OCI-LY3 (cell line): ENCODE measurements at regions not wholly inside any gene's neighbourhood (a gene's known extent, or its start where the extent isn't known, plus 50 kb on each side); places are given as distances from the start of the nearest gene placed in this dataset.

Source experiments
- H2AFZ ChIP-seq: fragments of 200-600, 300-600 bp; shearing (Covaris generic); 2 replicates; pipeline ENCODE4 v1.6.0; 2014; ENCODE audit warnings: antibody characterized with exemption, low read depth, low read length
- H3K27ac ChIP-seq: fragments of 200-600, 300-600 bp; sonication (generic); 2 replicates; pipeline ENCODE4 v1.5.1; 2014; ENCODE audit warnings: mild to moderate bottlenecking, low read length, moderate library complexity, mixed read lengths
- H3K27me3 ChIP-seq: fragments of 200-600, 300-600 bp; sonication (generic); 2 replicates; pipeline ENCODE4 v1.6.1; 2014; ENCODE audit warnings: low read depth, low read length, mixed read lengths
- H3K36me3 ChIP-seq: fragments of 200-600, 300-600 bp; sonication (generic); replicated peaks from 2 replicates; pipeline ENCODE3; 2014; ENCODE audit warnings: low read depth, low read length, mixed read lengths
- H3K4me1 ChIP-seq: fragments of 300-600, 200-600 bp; sonication (generic); 2 replicates; pipeline ENCODE4 v1.6.1; 2014; ENCODE audit warnings: low read length, mixed read lengths
- H3K4me2 ChIP-seq: fragments of 200-600, 300-600 bp; sonication (generic); 2 replicates; pipeline ENCODE4 v1.6.1; 2014; ENCODE audit warnings: low read length, mixed read lengths
- H3K4me3 ChIP-seq: fragments of 300-600, 200-600 bp; sonication (generic); 2 replicates; pipeline ENCODE4 v1.5.1; 2014; ENCODE audit warnings: antibody characterized with exemption, mild to moderate bottlenecking, low read length, moderate library complexity
- H3K79me2 ChIP-seq: fragments of 300-600, 200-600 bp; shearing (Covaris generic); 2 replicates; pipeline ENCODE4 v1.6.1; 2014; ENCODE audit warnings: mild to moderate bottlenecking, low read length, mixed read lengths
- H3K9ac ChIP-seq: fragments of 300-600, 200-600 bp; shearing (Covaris generic); 2 replicates; pipeline ENCODE4 v1.6.0; 2014; ENCODE audit warnings: mild to moderate bottlenecking, low read length, moderate library complexity
- H3K9me3 ChIP-seq: fragments of 200-600, 300-600 bp; shearing (Covaris generic); 2 replicates; pipeline ENCODE4 v1.6.1; 2014; ENCODE audit warnings: low read length, mixed read lengths; ENCODE audit not compliant: insufficient read depth
- H4K20me1 ChIP-seq: fragments of 200-600, 300-600 bp; sonication (generic); 2 replicates; pipeline ENCODE4 v1.6.1; 2016; ENCODE audit warnings: low read length, mixed read lengths; ENCODE audit not compliant: insufficient read depth
- CTCF ChIP-seq: fragments of 200-600, 300-600 bp; sonication (generic); IDR thresholded peaks from 2 replicates; pipeline ENCODE4 v1.5.1; 2014; ENCODE audit warnings: antibody characterized with exemption, low read length, low read depth
- EZH2phosphoT487 ChIP-seq: fragments of 200-600 bp; shearing (Covaris generic); IDR thresholded peaks from 2 replicates; pipeline ENCODE4 v1.6.1; 2018; ENCODE audit warnings: antibody characterized with exemption, mixed run types, low read depth

GRCh38 chr18:71665131-71665530 is 879.0 kb downstream of the CBLN2 start:
- no peak overlapping the region for H3K4me2 ChIP-seq
- H3K79me2 ChIP-seq: no peaks in the 10 kb centered on the region
- H3K4me1 ChIP-seq: no peaks in the 10 kb centered on the region
- no peaks in the 10 kb centered on the region for H3K27me3 ChIP-seq
- H3K4me3 ChIP-seq: no peak overlapping the region
- peaks cover 4% of the 10 kb centered on the region for H3K36me3 ChIP-seq
- H3K9ac ChIP-seq: no peak overlapping the region
- H3K9me3 ChIP-seq: no peaks in the 10 kb centered on the region
- H2AFZ ChIP-seq: no peak overlapping the region
- no peak overlapping the region for H3K27ac ChIP-seq
- H4K20me1 ChIP-seq: no peaks in the 10 kb centered on the region
- TF ChIP-seq EZH2phosphoT487 (no peak), CTCF (no peak)

- Histone ChIP-seq H2AFZ (no peak overlapping the region), H4K20me1 (no peaks in the 10 kb centered on the region), H3K79me2 (no peaks in the 10 kb centered on the region), H3K9me3 (no peaks in the 10 kb centered on the region), H3K36me3 (no peaks in the 10 kb centered on the region), H3K4me2 (no peak overlapping the region), H3K27me3 (no peaks in the 10 kb centered on the region), H3K4me3 (no peak overlapping the region), H3K9ac (no peak overlapping the region), H3K27ac (no peak overlapping the region), H3K4me1 (no peaks in the 10 kb centered on the region)
- TF ChIP-seq EZH2phosphoT487 (no peak), CTCF (no peak)
Observed at GRCh38 chr18:71643822-71644221, 900.3 kb downstream of the CBLN2 start.

DNA sequence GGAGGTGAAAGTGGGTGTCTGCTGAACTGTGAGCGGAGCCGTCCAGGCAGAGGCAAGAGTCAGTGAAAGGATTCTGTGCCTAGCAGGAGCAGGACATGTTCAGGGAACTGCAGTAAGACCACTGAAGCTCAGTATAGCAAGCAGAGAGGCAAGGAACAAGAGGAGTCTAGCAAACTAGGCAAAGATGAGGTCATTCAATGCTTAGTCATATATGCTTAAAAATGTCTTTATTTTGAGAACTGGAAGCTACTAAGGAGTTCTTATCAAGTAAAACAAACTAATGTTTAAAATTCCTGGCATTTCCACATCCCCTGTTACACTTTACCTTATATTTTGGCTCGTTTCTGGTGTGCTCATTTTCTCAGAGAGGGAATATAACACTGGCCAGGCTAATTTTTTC is 913.4 kb downstream of the CBLN2 start:
- Histone ChIP-seq H4K20me1 (no peaks in the 10 kb centered on the region), H3K79me2 (no peaks in the 10 kb centered on the region), H3K4me3 (no peak overlapping the region), H3K9ac (no peak overlapping the region), H3K27ac (no peak overlapping the region), H3K36me3 (no peaks in the 10 kb centered on the region), H3K4me1 (no peaks in the 10 kb centered on the region), H3K9me3 (no peaks in the 10 kb centered on the region), H3K4me2 (no peak overlapping the region), H2AFZ (no peak overlapping the region), H3K27me3 (no peaks in the 10 kb centered on the region)
- TF ChIP-seq EZH2phosphoT487 (no peak), CTCF (no peak)

GRCh38 chr18:71625556-71626090 is 918.5 kb downstream of the CBLN2 start:
- no peak overlapping the region for H3K4me2 ChIP-seq
- H3K27me3 ChIP-seq: no peaks in the 10 kb centered on the region
- no peak for TF ChIP-seq CTCF
- no peak for TF ChIP-seq EZH2phosphoT487
- no peak overlapping the region for H2AFZ ChIP-seq
- no peak overlapping the region for H3K4me3 ChIP-seq
- no peak overlapping the region for H3K9ac ChIP-seq
- no peaks in the 10 kb centered on the region for H4K20me1 ChIP-seq
- no peaks in the 10 kb centered on the region for H3K36me3 ChIP-seq
- H3K4me1 ChIP-seq: no peaks in the 10 kb centered on the region
- H3K9me3 ChIP-seq: no peaks in the 10 kb centered on the region
- no peaks in the 10 kb centered on the region for H3K79me2 ChIP-seq
- no peak overlapping the region for H3K27ac ChIP-seq
